ENCODE measurements at regions not wholly inside any gene's neighbourhood (a gene's known extent, or its start where the extent isn't known, plus 50 kb on each side); places are given as distances from the start of the nearest gene placed in this dataset.

DNA sequence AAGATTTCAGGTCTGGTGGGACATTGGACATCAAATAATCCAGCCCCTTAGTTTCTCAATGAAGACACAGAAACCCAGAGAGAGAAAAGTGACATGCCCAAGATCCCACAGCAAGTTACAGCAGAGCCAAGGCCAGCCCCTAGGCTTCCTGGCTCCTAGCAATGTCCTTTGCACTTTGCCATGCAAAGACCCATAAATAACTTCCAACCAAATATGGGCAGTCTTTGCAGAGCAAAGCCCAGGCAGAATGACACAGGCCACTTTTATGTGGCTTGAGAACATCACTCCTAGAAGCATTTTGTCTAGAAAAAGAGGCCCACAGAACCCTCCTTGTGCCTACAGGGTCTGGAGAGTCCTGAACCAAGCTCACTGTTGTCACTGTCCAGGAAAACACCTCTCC lies 78.1 kb upstream of the ATP6AP2 start:
- TF ChIP-seq, protein P1, sequence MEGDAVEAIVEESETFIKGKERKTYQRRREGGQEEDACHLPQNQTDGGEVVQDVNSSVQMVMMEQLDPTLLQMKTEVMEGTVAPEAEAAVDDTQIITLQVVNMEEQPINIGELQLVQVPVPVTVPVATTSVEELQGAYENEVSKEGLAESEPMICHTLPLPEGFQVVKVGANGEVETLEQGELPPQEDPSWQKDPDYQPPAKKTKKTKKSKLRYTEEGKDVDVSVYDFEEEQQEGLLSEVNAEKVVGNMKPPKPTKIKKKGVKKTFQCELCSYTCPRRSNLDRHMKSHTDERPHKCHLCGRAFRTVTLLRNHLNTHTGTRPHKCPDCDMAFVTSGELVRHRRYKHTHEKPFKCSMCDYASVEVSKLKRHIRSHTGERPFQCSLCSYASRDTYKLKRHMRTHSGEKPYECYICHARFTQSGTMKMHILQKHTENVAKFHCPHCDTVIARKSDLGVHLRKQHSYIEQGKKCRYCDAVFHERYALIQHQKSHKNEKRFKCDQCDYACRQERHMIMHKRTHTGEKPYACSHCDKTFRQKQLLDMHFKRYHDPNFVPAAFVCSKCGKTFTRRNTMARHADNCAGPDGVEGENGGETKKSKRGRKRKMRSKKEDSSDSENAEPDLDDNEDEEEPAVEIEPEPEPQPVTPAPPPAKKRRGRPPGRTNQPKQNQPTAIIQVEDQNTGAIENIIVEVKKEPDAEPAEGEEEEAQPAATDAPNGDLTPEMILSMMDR (conservative IDR thresholded peaks at IDR 0.05) = no peak
- H3K27ac ChIP-seq = no peak overlapping the region

- TF ChIP-seq, protein P1 (conservative IDR thresholded peaks at IDR 0.05) = no peak
- no peak overlapping the region for H3K27ac ChIP-seq
These were observed 79.5 kb upstream of the ATP6AP2 start for GRCh38 chrX:40501164-40501855.

DNA sequence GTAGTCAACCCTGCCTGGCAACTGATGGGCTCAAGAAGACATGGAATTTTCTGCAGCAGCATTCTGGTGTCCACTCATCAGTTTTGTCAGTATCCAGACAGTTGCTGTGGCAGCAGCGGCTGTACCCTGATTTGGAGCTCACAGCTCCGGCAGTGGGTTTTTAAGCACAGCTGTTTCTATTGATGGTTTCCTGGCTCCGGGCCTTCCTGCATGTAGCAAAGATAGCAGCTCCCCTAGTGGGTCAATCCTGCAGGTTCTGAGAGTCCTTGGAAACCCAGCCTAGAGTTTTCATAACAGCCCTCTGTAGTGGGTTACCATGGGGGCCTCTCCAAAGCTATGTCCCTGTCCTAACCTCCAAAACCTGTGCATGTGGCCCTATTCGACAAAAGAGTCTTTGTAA lies 84.0 kb upstream of the ATP6AP2 start:
- TF ChIP-seq, protein P1 (conservative IDR thresholded peaks at IDR 0.05) = no peak
- H3K27ac ChIP-seq = no peak overlapping the region

DNA sequence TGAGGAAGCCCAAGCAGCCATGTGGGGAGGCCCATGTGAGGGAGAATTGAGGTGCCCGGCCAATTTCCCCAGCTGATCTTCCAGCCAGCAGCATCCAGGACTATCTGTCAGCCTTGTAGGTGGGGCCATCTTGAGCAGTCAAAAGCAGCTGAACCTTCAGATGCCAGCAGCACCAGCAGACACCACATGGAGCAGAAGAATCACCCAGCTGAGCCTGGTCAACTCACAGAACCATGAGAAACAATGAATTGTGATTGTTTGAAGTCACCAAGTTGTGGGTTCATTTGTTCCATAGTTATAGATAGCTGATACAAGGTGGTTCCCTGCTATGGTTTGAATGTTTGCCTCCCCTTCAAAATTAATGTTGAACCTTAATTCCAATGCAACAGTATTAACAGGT lies 85.1 kb upstream of the ATP6AP2 start:
- no peak overlapping the region for H3K27ac ChIP-seq
- TF ChIP-seq, protein P1 (conservative IDR thresholded peaks at IDR 0.05) = no peak

DNA sequence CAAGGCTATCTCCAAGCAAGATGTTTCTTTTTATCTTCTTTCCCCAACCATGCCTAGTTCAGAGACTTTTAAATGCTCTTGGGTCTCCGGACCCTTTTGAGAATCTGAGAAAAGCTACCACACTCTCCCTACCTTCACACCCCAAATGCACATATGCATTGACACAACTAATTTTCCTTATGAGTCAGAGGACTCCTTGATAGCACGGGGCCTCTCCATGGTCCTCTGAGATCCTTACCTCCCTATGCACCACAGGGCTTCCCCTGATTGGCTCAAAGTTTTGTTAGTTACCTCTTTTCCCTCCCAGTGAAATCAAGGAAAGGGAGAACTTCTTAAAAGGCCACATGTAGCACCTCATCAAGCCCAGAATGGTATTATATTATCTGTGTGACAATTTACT lies 86.8 kb upstream of the ATP6AP2 start:
- no peak overlapping the region for H3K27ac ChIP-seq
- TF ChIP-seq, protein P1 (conservative IDR thresholded peaks at IDR 0.05) = no peak

GRCh38 chrX:40488296-40488695 lies 92.5 kb upstream of the ATP6AP2 start:
- TF ChIP-seq, protein P1 (conservative IDR thresholded peaks at IDR 0.05) = no peak
- H3K27ac ChIP-seq = no peak overlapping the region

GRCh38 chrX:40485973-40486372 lies 94.8 kb upstream of the ATP6AP2 start:
- TF ChIP-seq, protein P1 (conservative IDR thresholded peaks at IDR 0.05) = no peak
- no peak overlapping the region for H3K27ac ChIP-seq

All from VCaP (cell line).